Ectodermal cell (in vitro differentiated cells): ENCODE measurements at regions not wholly inside any gene's neighbourhood (a gene's known extent, or its start where the extent isn't known, plus 50 kb on each side); places are given as distances from the start of the nearest gene placed in this dataset.

Experiments used
- H3K27ac ChIP-seq: 2 replicates; pipeline ENCODE4 v1.7.0; 2013; ENCODE audit warnings: mild to moderate bottlenecking, low read depth, low read length; ENCODE audit not compliant: insufficient read depth, poor library complexity, severe bottlenecking
- H3K27me3 ChIP-seq: 2 replicates; pipeline ENCODE4 v1.7.0; 2013; ENCODE audit warnings: mild to moderate bottlenecking, low read length; ENCODE audit not compliant: insufficient read depth, control insufficient read depth, poor library complexity, severe bottlenecking
- H3K36me3 ChIP-seq: one replicate; pipeline ENCODE4 v1.7.0; 2013; ENCODE audit warnings: low read length; ENCODE audit not compliant: control insufficient read depth, insufficient read depth
- H3K4me1 ChIP-seq: one replicate; pipeline ENCODE4 v1.7.0; 2013; ENCODE audit warnings: low read length; ENCODE audit not compliant: control insufficient read depth, insufficient read depth
- H3K4me3 ChIP-seq: 2 replicates; pipeline ENCODE4 v1.7.0; 2013; ENCODE audit warnings: low read depth, low read length, control low read depth; ENCODE audit not compliant: insufficient read depth
- H3K9me3 ChIP-seq: 2 replicates; pipeline ENCODE4 v1.7.0; 2013; ENCODE audit warnings: mild to moderate bottlenecking, low read length, moderate library complexity; ENCODE audit not compliant: control insufficient read depth
- WGBS, 2 experiments: methylation state at CpG; one replicate each; pipeline ENCODE4 v1.1.7; 2013; ENCODE audit warnings: missing lambda C conversion rate in 2 of 2; 5-methylcytosine and 5-hydroxymethylcytosine counted together

- peaks cover 3% of the 10 kb centered on the region for H3K9me3 ChIP-seq
- no peaks in the 10 kb centered on the region for H3K27me3 ChIP-seq
- no peak overlapping the region for H3K4me3 ChIP-seq
- 85 to 89% methylated on average over 5 to 7 of the region's 7 CpGs for WGBS, 2 experiments
- no peaks in the 10 kb centered on the region for H3K36me3 ChIP-seq
- H3K27ac ChIP-seq, result no peak overlapping the region
- no peaks in the 10 kb centered on the region for H3K4me1 ChIP-seq
These were observed 263.9 kb upstream of the KAZN start for GRCh38 chr1:14334336-14335176.

- no peak overlapping the region for H3K4me3 ChIP-seq
- no peaks in the 10 kb centered on the region for H3K4me1 ChIP-seq
- WGBS, 2 experiments, result 96% methylated on average over 3 of the region's 3 CpGs
These were observed 260.0 kb upstream of the KAZN start for GRCh38 chr1:14338509-14338908.

GRCh38 chr1:14339288-14339687, 259.2 kb upstream of the KAZN start:
- no peaks in the 10 kb centered on the region for H3K9me3 ChIP-seq

More at GRCh38 chr1:14338509-14338908, 260.0 kb upstream of the KAZN start:
- H3K9me3 ChIP-seq, result no peaks in the 10 kb centered on the region
- H3K27ac ChIP-seq, result no peak overlapping the region
- H3K27me3 ChIP-seq, result no peaks in the 10 kb centered on the region
- no peaks in the 10 kb centered on the region for H3K36me3 ChIP-seq

GRCh38 chr1:14340002-14340785, 258.3 kb upstream of the KAZN start:
- 69 to 78% methylated on average over 5 of the region's 5 CpGs for WGBS, 2 experiments
- Histone ChIP-seq H3K9me3 (no peaks in the 10 kb centered on the region), H3K27me3 (no peaks in the 10 kb centered on the region), H3K27ac (no peak overlapping the region), H3K36me3 (no peaks in the 10 kb centered on the region), H3K4me3 (no peak overlapping the region), H3K4me1 (no peaks in the 10 kb centered on the region)

More at GRCh38 chr1:14339288-14339687, 259.2 kb upstream of the KAZN start:
- no peaks in the 10 kb centered on the region for H3K27me3 ChIP-seq
- WGBS, 2 experiments, result 80 to 84% methylated on average over 5 of the region's 5 CpGs
- H3K4me3 ChIP-seq, result no peak overlapping the region
- no peak overlapping the region for H3K27ac ChIP-seq
- no peaks in the 10 kb centered on the region for H3K36me3 ChIP-seq
- H3K4me1 ChIP-seq, result no peaks in the 10 kb centered on the region

GRCh38 chr1:14341147-14341546, 257.3 kb upstream of the KAZN start:
- peaks cover under 1% of the 10 kb centered on the region for H3K4me1 ChIP-seq

GRCh38 chr1:14345946-14346550, 252.4 kb upstream of the KAZN start:
- H3K4me3 ChIP-seq, result no peak overlapping the region
- no peak overlapping the region for H3K27ac ChIP-seq
- H3K36me3 ChIP-seq, result no peaks in the 10 kb centered on the region
- H3K9me3 ChIP-seq, result no peaks in the 10 kb centered on the region
- WGBS, 2 experiments, result 67 to 76% methylated on average over 8 of the region's 8 CpGs
- peaks cover 5% of the 10 kb centered on the region for H3K4me1 ChIP-seq
- H3K27me3 ChIP-seq, result no peaks in the 10 kb centered on the region

More at GRCh38 chr1:14341147-14341546, 257.3 kb upstream of the KAZN start:
- Histone ChIP-seq H3K4me3 (no peak overlapping the region), H3K27me3 (no peaks in the 10 kb centered on the region), H3K9me3 (no peaks in the 10 kb centered on the region), H3K36me3 (no peaks in the 10 kb centered on the region), H3K27ac (no peak overlapping the region)
- WGBS, 2 experiments, result 90 to 92% methylated on average over 2 to 3 of the region's 3 CpGs

GRCh38 chr1:14347186-14347585, 251.3 kb upstream of the KAZN start:
- no peaks in the 10 kb centered on the region for H3K27me3 ChIP-seq
- no peaks in the 10 kb centered on the region for H3K9me3 ChIP-seq
- H3K36me3 ChIP-seq, result no peaks in the 10 kb centered on the region
- H3K4me1 ChIP-seq, result peaks cover 5% of the 10 kb centered on the region
- 84 to 86% methylated on average over 6 of the region's 6 CpGs for WGBS, 2 experiments
- H3K27ac ChIP-seq, result no peak overlapping the region
- H3K4me3 ChIP-seq, result no peak overlapping the region

- H3K36me3 ChIP-seq, result no peaks in the 10 kb centered on the region
- no peaks in the 10 kb centered on the region for H3K9me3 ChIP-seq
- H3K27ac ChIP-seq, result no peak overlapping the region
- H3K4me1 ChIP-seq, result peaks cover 5% of the 10 kb centered on the region
- H3K4me3 ChIP-seq, result no peak overlapping the region
- no peaks in the 10 kb centered on the region for H3K27me3 ChIP-seq
- WGBS, 2 experiments, result 92 to 94% methylated on average over 3 of the region's 3 CpGs
These were observed 250.7 kb upstream of the KAZN start for GRCh38 chr1:14347776-14348175.

GRCh38 chr1:14350197-14350596, 248.3 kb upstream of the KAZN start:
- Histone ChIP-seq H3K4me3 (no peak overlapping the region), H3K36me3 (no peaks in the 10 kb centered on the region), H3K27me3 (no peaks in the 10 kb centered on the region), H3K9me3 (no peaks in the 10 kb centered on the region), H3K4me1 (peaks cover 5% of the 10 kb centered on the region), H3K27ac (no peak overlapping the region)
- 93 to 94% methylated on average over 2 of the region's 2 CpGs for WGBS, 2 experiments

- 96 to 100% methylated on average over 2 of the region's 6 CpGs for WGBS, 2 experiments
- H3K27ac ChIP-seq, result no peak overlapping the region
- H3K27me3 ChIP-seq, result no peaks in the 10 kb centered on the region
These were observed 245.6 kb upstream of the KAZN start for GRCh38 chr1:14352897-14353296.

More at GRCh38 chr1:14352897-14353296, 245.6 kb upstream of the KAZN start:
- Histone ChIP-seq H3K4me1 (no peaks in the 10 kb centered on the region), H3K9me3 (no peaks in the 10 kb centered on the region), H3K4me3 (no peak overlapping the region), H3K36me3 (no peaks in the 10 kb centered on the region)
